Uterus (tissue), 3 donors: ENCODE measurements at regions not wholly inside any gene's neighbourhood (a gene's known extent, or its start where the extent isn't known, plus 50 kb on each side); places are given as distances from the start of the nearest gene placed in this dataset.

Experiments used
- DNase-seq, 2 donors: peaks; one replicate each; pipeline ENCODE4 v3.0.0-alpha.2; 2019 to 2020
- H3K27ac ChIP-seq, 2 donors: fragments of 200-600 bp; sonication (generic); 1 replicate in 1 of 2; 2 replicates in 1 of 2; pipeline ENCODE4 v1.5.1; 2016 to 2018
- H3K27me3 ChIP-seq, 2 donors: fragments of 200-600 bp; sonication (generic); one replicate each; pipeline ENCODE4 v1.5.1; 2018 to 2019; ENCODE audit warnings: control low read depth in 1 of 2
- H3K36me3 ChIP-seq, 2 donors: fragments of 200-600 bp; sonication (generic); one replicate each; pipeline ENCODE4 v1.5.1; 2019; ENCODE audit warnings: control low read depth in 1 of 2
- H3K4me1 ChIP-seq, 2 donors: fragments of 200-600 bp; sonication (generic); one replicate each; pipeline ENCODE4 v1.5.1; 2018 to 2019; ENCODE audit warnings: control low read depth in 1 of 2
- H3K4me3 ChIP-seq, 2 donors: fragments of 200-600 bp; sonication (generic); 1 replicate in 1 of 2; 2 replicates in 1 of 2; pipeline ENCODE4 v1.5.1; 2018 to 2019; ENCODE audit warnings: mild to moderate bottlenecking in 1 of 2
- H3K9me3 ChIP-seq, 2 donors: fragments of 200-600 bp; sonication (generic); one replicate each; pipeline ENCODE4 v1.5.1; 2019; ENCODE audit warnings: control low read depth in 1 of 2
- CTCF ChIP-seq, 4 experiments: fragments of 200-600 bp in 2 of 4; fragments of 450-650 bp in 2 of 4; sonication (generic) in 2 of 4; IDR thresholded peaks; one replicate each; pipeline ENCODE4 v1.5.1; 2016 to 2019; ENCODE audit warnings: antibody characterized with exemption in 4 of 4, mild to moderate bottlenecking in 2 of 4, moderate library complexity in 1 of 4
- POLR2A ChIP-seq, 2 donors: fragments of 450-650 bp; IDR thresholded peaks; one replicate each; pipeline ENCODE4 v1.6.1; 2016; ENCODE audit warnings: antibody characterized with exemption in 2 of 2, mild to moderate bottlenecking in 1 of 2, moderate library complexity in 1 of 2
- intact Hi-C: fragments of 100-400 bp; cut with DNase I; formaldehyde crosslinking; loops from one replicate; pipeline ENCODE4 v1.15.1; 2023; ENCODE audit warnings: low total_unique reads
- donor health status: DM: yes; HTN: yes; CAD: no.

DNA sequence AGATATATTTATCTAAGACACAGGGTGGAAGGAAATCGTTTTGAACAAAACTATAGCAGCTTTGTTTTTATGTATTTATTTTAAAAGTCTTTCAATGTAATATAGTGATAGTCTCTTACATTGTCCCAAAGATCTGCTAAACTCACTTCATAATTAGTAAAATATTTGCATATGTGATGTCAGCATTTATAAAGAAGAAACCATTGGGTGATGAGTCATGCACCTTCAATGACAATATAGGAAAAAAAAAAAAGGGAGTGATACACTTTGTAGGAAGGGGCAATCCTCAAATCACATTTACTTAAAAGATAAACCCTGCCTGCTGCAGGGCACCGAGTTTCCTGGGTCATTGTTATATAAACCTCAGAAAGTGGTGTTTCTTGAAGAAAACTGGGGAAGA, 112.4 kb upstream of the SEMA3C start:
- TF ChIP-seq POLR2A (IDR thresholded peaks at IDR 0.05) (no peak), CTCF (IDR thresholded peaks at IDR 0.05) (no peak)
- H3K27ac ChIP-seq, result no peak overlapping the region
- H3K36me3 ChIP-seq, result no peaks in the 10 kb centered on the region
- no peaks in the 10 kb centered on the region for H3K27me3 ChIP-seq
- no peaks in the 10 kb centered on the region for H3K9me3 ChIP-seq
- intact Hi-C loops, result no loop called here
- no peak overlapping the region for H3K4me3 ChIP-seq
- DNase-seq, result no peak
- H3K4me1 ChIP-seq, result peaks cover 0 to 4% of the 10 kb centered on the region in 2 donors

- H3K4me3 ChIP-seq, result no peak overlapping the region
- H3K27me3 ChIP-seq, result no peaks in the 10 kb centered on the region
- no peak overlapping the region for H3K27ac ChIP-seq
- no peaks in the 10 kb centered on the region for H3K9me3 ChIP-seq
- TF ChIP-seq CTCF (IDR thresholded peaks at IDR 0.05) (no peak), POLR2A (IDR thresholded peaks at IDR 0.05) (no peak)
- H3K4me1 ChIP-seq, result peaks cover 0 to 4% of the 10 kb centered on the region in 2 donors
- intact Hi-C loops, result no loop called here
- H3K36me3 ChIP-seq, result no peaks in the 10 kb centered on the region
- DNase-seq, result no peak
Observed at GRCh38 chr7:81030472-81030871, 111.6 kb upstream of the SEMA3C start.

GRCh38 chr7:81029511-81029910, 110.7 kb upstream of the SEMA3C start:
- DNase-seq, result no peak
- Histone ChIP-seq H3K27ac (no peak overlapping the region), H3K36me3 (no peaks in the 10 kb centered on the region), H3K9me3 (no peaks in the 10 kb centered on the region), H3K4me1 (peaks cover 0 to 4% of the 10 kb centered on the region in 2 donors), H3K27me3 (no peaks in the 10 kb centered on the region), H3K4me3 (no peak overlapping the region)
- intact Hi-C loops, result no loop called here
- TF ChIP-seq POLR2A (IDR thresholded peaks at IDR 0.05) (no peak), CTCF (IDR thresholded peaks at IDR 0.05) (no peak)

GRCh38 chr7:81025360-81025759, 106.5 kb upstream of the SEMA3C start:
- H3K4me3 ChIP-seq, result no peak overlapping the region
- TF ChIP-seq CTCF (IDR thresholded peaks at IDR 0.05), result no peak
- TF ChIP-seq POLR2A (IDR thresholded peaks at IDR 0.05), result no peak
- H3K9me3 ChIP-seq, result no peaks in the 10 kb centered on the region
- DNase-seq, result no peak
- intact Hi-C loops, result no loop called here
- H3K27ac ChIP-seq, result no peak overlapping the region
- H3K36me3 ChIP-seq, result no peaks in the 10 kb centered on the region
- peaks cover 0 to 4% of the 10 kb centered on the region in 2 donors for H3K4me1 ChIP-seq
- no peaks in the 10 kb centered on the region for H3K27me3 ChIP-seq

DNA sequence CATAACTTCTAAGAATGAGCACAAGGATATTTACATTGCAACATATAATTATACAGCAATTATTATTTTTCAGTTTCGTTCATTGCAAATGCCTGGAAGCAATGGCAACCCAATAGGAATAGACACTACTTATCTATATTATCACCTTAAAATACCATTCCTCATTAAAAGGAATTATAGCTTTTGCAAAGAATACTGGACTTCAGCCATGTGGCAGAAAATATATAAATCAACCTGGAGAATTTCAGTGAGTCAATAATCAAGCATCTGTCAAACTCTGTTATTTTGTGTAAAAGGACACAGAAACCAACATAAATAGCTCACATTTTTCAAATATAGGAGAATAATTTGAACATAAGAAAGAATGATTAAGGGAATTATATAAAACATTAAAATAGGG, 96.1 kb upstream of the SEMA3C start:
- no peak overlapping the region for H3K27ac ChIP-seq
- no peak for DNase-seq
- H3K4me1 ChIP-seq, result no peaks in the 10 kb centered on the region
- peaks cover 0 to 7% of the 10 kb centered on the region in 2 donors for H3K9me3 ChIP-seq
- no peaks in the 10 kb centered on the region for H3K36me3 ChIP-seq
- TF ChIP-seq CTCF (IDR thresholded peaks at IDR 0.05), result no peak
- TF ChIP-seq POLR2A (IDR thresholded peaks at IDR 0.05), result no peak
- no peaks in the 10 kb centered on the region for H3K27me3 ChIP-seq
- intact Hi-C loops, result no loop called here
- H3K4me3 ChIP-seq, result no peak overlapping the region
